ENCODE measurements at regions not wholly inside any gene's neighbourhood (a gene's known extent, or its start where the extent isn't known, plus 50 kb on each side); places are given as distances from the start of the nearest gene placed in this dataset.
"Not testable (repeated sequence)": the region's sequence is repeated elsewhere in the genome, so short reads cannot be mapped to it uniquely, and the experiment has no call there.

GRCh38 chr2:207437524-207438143 lies 92.1 kb upstream of the CREB1 start:
- no peak for DNase-seq (ENCODE audit: extremely low read depth, low read depth)

GRCh38 chr2:207438414-207439126 lies 91.2 kb upstream of the CREB1 start:
- DNase-seq (ENCODE audit: extremely low read depth, low read depth), result no peak

- DNase-seq (ENCODE audit: extremely low read depth, low read depth), result not testable (repeated sequence)
These were observed 89.9 kb upstream of the CREB1 start for GRCh38 chr2:207439881-207440280.

GRCh38 chr2:207444756-207445155 lies 85.0 kb upstream of the CREB1 start:
- no peak for DNase-seq (ENCODE audit: extremely low read depth, low read depth)

- DNase-seq (ENCODE audit: extremely low read depth, low read depth), result no peak
These were observed 83.1 kb upstream of the CREB1 start for GRCh38 chr2:207446653-207447052.

GRCh38 chr2:207448006-207448405 lies 81.8 kb upstream of the CREB1 start:
- no peak for DNase-seq (ENCODE audit: extremely low read depth, low read depth)

GRCh38 chr2:207449642-207450165 lies 80.1 kb upstream of the CREB1 start:
- DNase-seq (ENCODE audit: extremely low read depth, low read depth), result no peak

- DNase-seq (ENCODE audit: extremely low read depth, low read depth), result no peak
These were observed 79.6 kb upstream of the CREB1 start for GRCh38 chr2:207450186-207450585.

- DNase-seq (ENCODE audit: extremely low read depth, low read depth), result no peak
These were observed 71.2 kb upstream of the CREB1 start for GRCh38 chr2:207458582-207458981.

GRCh38 chr2:207459990-207460757 lies 69.6 kb upstream of the CREB1 start:
- no peak for DNase-seq (ENCODE audit: extremely low read depth, low read depth)

- DNase-seq (ENCODE audit: extremely low read depth, low read depth), result no peak
These were observed 66.3 kb upstream of the CREB1 start for GRCh38 chr2:207463433-207463832.

GRCh38 chr2:207464007-207464406 lies 65.8 kb upstream of the CREB1 start:
- no peak for DNase-seq (ENCODE audit: extremely low read depth, low read depth)

GRCh38 chr2:207465894-207466293 lies 63.9 kb upstream of the CREB1 start:
- DNase-seq (ENCODE audit: extremely low read depth, low read depth), result no peak

- DNase-seq (ENCODE audit: extremely low read depth, low read depth), result no peak
These were observed 61.9 kb upstream of the CREB1 start for GRCh38 chr2:207467716-207468347.

- DNase-seq (ENCODE audit: extremely low read depth, low read depth), result no peak
These were observed 61.3 kb upstream of the CREB1 start for GRCh38 chr2:207468488-207468887.

- DNase-seq (ENCODE audit: extremely low read depth, low read depth), result no peak
These were observed 60.3 kb upstream of the CREB1 start for GRCh38 chr2:207469451-207469850.

- no peak for DNase-seq (ENCODE audit: extremely low read depth, low read depth)
These were observed 59.6 kb upstream of the CREB1 start for GRCh38 chr2:207469943-207470729.

GRCh38 chr2:207471261-207471660 lies 58.5 kb upstream of the CREB1 start:
- DNase-seq (ENCODE audit: extremely low read depth, low read depth), result no peak

GRCh38 chr2:207472343-207473048 lies 57.3 kb upstream of the CREB1 start:
- no peak for DNase-seq (ENCODE audit: extremely low read depth, low read depth)

Data from NCI-H460 (cell line).